ENCODE measurements at regions not wholly inside any gene's neighbourhood (a gene's known extent, or its start where the extent isn't known, plus 50 kb on each side); places are given as distances from the start of the nearest gene placed in this dataset.

- no peaks in the 10 kb centered on the region for H3K4me1 ChIP-seq (replicated peaks in 1 of 2; ENCODE audit: control insufficient read depth in 2 of 2, insufficient read depth in 2 of 2, low read length in 2 of 2)
- no peaks in the 10 kb centered on the region for H3K36me3 ChIP-seq (ENCODE audit: control insufficient read depth, insufficient read depth, low read length)
- in situ Hi-C loops (cut with MboI) (no loop called here), intact Hi-C loops (cut with micrococcal nuclease) (no loop called here)
- H3K79me2 ChIP-seq (ENCODE audit: control insufficient read depth, insufficient read depth, low read length), result no peaks in the 10 kb centered on the region
- DNase-seq (ENCODE audit: extremely low read depth in 1 of 4, low spot score in 3 of 4), result no peak
- 15% methylated on average over 3 of the region's 4 CpGs for WGBS (ENCODE audit: insufficient coverage, low coverage, missing lambda C conversion rate)
- ATAC-seq, result no peak
- no peaks in the 10 kb centered on the region for H3K9me1 ChIP-seq (ENCODE audit: control insufficient read depth, insufficient read depth, low read length)
- H3K4me3 ChIP-seq, result no peak overlapping the region
- no TSS peak for BruUV-seq (replicated peaks)
- POLR2A ChIA-PET, result no interaction called here
- FAIRE-seq, result no peak
- no peak overlapping the region for H2AFZ ChIP-seq (ENCODE audit: low read depth, low read length)
- no peaks in the 10 kb centered on the region for H3K27me3 ChIP-seq (ENCODE audit: control insufficient read depth in 2 of 2, insufficient read depth in 2 of 2, low read length in 2 of 2)
- no peaks in the 10 kb centered on the region for H3K9me3 ChIP-seq (replicated peaks; ENCODE audit: control insufficient read depth, insufficient read depth, low read depth, low read length)
- CTCF ChIA-PET (ENCODE audit: low intra/inter-chr PET ratio), result no interaction called here
- H4K20me1 ChIP-seq (replicated peaks; ENCODE audit: control insufficient read depth, insufficient read depth, low read length), result no peaks in the 10 kb centered on the region
- H3K27ac ChIP-seq (ENCODE audit: extremely low read depth, low read depth, low read length), result no peak overlapping the region
- no peak overlapping the region for H3K9ac ChIP-seq (ENCODE audit: insufficient read depth in 1 of 2, low read depth in 2 of 2, low read length in 2 of 2)
- H3K4me2 ChIP-seq (ENCODE audit: insufficient read depth, low read length), result no peak overlapping the region
- TF ChIP-seq CAMTA2 (CRISPR knock-in tag; conservative IDR thresholded peaks at IDR 0.05) (no peak), PHTF2 (CRISPR knock-in tag; IDR thresholded peaks at IDR 0.05) (no peak)
Measured at GRCh38 chr13:67464154-67464553, 234.0 kb upstream of the PCDH9 start.

DNA sequence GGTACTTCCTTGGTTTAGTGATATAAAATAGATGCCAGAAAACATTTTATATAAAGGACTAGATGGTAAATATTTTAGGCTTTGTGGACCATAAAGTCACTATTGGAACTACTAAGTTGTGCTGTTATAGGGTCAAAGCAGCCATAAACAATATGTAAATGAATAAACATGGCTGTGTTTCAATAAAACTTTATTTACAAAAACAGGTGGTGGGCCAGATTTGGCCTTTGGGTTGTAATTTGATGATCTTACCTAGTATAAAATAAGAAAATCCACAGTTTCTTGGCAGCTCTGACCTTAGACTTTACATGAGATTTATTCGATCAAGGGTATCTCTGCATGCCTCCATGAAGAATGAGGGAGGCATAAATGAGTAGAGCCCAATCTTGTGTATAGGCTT is 232.0 kb upstream of the PCDH9 start:
- no TSS peak for BruUV-seq (replicated peaks)
- ATAC-seq, result no peak
- Histone ChIP-seq H3K27me3 (ENCODE audit: control insufficient read depth in 2 of 2, insufficient read depth in 2 of 2, low read length in 2 of 2) (no peaks in the 10 kb centered on the region), H3K4me2 (ENCODE audit: insufficient read depth, low read length) (no peak overlapping the region), H3K9me1 (ENCODE audit: control insufficient read depth, insufficient read depth, low read length) (no peaks in the 10 kb centered on the region), H3K27ac (ENCODE audit: extremely low read depth, low read depth, low read length) (no peak overlapping the region), H3K4me1 (replicated peaks in 1 of 2; ENCODE audit: control insufficient read depth in 2 of 2, insufficient read depth in 2 of 2, low read length in 2 of 2) (no peaks in the 10 kb centered on the region), H4K20me1 (replicated peaks; ENCODE audit: control insufficient read depth, insufficient read depth, low read length) (no peaks in the 10 kb centered on the region), H3K4me3 (no peak overlapping the region), H3K79me2 (ENCODE audit: control insufficient read depth, insufficient read depth, low read length) (no peaks in the 10 kb centered on the region), H2AFZ (ENCODE audit: low read depth, low read length) (no peak overlapping the region), H3K9ac (ENCODE audit: insufficient read depth in 1 of 2, low read depth in 2 of 2, low read length in 2 of 2) (no peak overlapping the region), H3K36me3 (ENCODE audit: control insufficient read depth, insufficient read depth, low read length) (no peaks in the 10 kb centered on the region), H3K9me3 (replicated peaks; ENCODE audit: control insufficient read depth, insufficient read depth, low read depth, low read length) (no peaks in the 10 kb centered on the region)
- intact Hi-C loops (cut with micrococcal nuclease) (no loop called here), in situ Hi-C loops (cut with MboI) (no loop called here)
- POLR2A ChIA-PET, result no interaction called here
- CTCF ChIA-PET (ENCODE audit: low intra/inter-chr PET ratio), result no interaction called here
- DNase-seq (ENCODE audit: extremely low read depth in 1 of 4, low spot score in 3 of 4), result no peak
- no peak for FAIRE-seq
- WGBS (ENCODE audit: insufficient coverage, low coverage, missing lambda C conversion rate), result 17% methylated on average over 1 of the region's 1 CpG
- TF ChIP-seq ZFP30 (CRISPR knock-in tag; IDR thresholded peaks at IDR 0.05; ENCODE audit: borderline replicate concordance) (no peak), ETV6 (IDR thresholded peaks at IDR 0.05; ENCODE audit: borderline replicate concordance in 1 of 2, low read depth in 2 of 2, low read length in 1 of 2) (no peak), ETV6 (CRISPR knock-in tag; IDR thresholded peaks at IDR 0.05; ENCODE audit: borderline replicate concordance) (no peak), ZNF184 (CRISPR knock-in tag; IDR thresholded peaks at IDR 0.05) (no peak)
- TF ChIP-seq, protein P1, sequence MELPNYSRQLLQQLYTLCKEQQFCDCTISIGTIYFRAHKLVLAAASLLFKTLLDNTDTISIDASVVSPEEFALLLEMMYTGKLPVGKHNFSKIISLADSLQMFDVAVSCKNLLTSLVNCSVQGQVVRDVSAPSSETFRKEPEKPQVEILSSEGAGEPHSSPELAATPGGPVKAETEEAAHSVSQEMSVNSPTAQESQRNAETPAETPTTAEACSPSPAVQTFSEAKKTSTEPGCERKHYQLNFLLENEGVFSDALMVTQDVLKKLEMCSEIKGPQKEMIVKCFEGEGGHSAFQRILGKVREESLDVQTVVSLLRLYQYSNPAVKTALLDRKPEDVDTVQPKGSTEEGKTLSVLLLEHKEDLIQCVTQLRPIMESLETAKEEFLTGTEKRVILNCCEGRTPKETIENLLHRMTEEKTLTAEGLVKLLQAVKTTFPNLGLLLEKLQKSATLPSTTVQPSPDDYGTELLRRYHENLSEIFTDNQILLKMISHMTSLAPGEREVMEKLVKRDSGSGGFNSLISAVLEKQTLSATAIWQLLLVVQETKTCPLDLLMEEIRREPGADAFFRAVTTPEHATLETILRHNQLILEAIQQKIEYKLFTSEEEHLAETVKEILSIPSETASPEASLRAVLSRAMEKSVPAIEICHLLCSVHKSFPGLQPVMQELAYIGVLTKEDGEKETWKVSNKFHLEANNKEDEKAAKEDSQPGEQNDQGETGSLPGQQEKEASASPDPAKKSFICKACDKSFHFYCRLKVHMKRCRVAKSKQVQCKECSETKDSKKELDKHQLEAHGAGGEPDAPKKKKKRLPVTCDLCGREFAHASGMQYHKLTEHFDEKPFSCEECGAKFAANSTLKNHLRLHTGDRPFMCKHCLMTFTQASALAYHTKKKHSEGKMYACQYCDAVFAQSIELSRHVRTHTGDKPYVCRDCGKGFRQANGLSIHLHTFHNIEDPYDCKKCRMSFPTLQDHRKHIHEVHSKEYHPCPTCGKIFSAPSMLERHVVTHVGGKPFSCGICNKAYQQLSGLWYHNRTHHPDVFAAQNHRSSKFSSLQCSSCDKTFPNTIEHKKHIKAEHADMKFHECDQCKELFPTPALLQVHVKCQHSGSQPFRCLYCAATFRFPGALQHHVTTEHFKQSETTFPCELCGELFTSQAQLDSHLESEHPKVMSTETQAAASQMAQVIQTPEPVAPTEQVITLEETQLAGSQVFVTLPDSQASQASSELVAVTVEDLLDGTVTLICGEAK (IDR thresholded peaks at IDR 0.05), result peak; percentile 73
- TF ChIP-seq, protein P1 (CRISPR knock-in tag; IDR thresholded peaks at IDR 0.05), result peak; percentile 44; the same call in 1 of the 2 replicates

Data from K562 (cell line).